ENCODE measurements at regions not wholly inside any gene's neighbourhood (a gene's known extent, or its start where the extent isn't known, plus 50 kb on each side); places are given as distances from the start of the nearest gene placed in this dataset.

- H3K27ac ChIP-seq (ENCODE audit: low read length), result no peak overlapping the region
- no peak for ATAC-seq
- no TSS peak for BruUV-seq (replicated peaks)
- in situ Hi-C loops (cut with HindIII; ENCODE audit: low pct_unique_long_range_greater_than_20kb, low sequenced_read_pairs) (no loop called here), intact Hi-C loops (cut with micrococcal nuclease; ENCODE audit: unreplicated experiment) (loop anchor here (5.0 kb wide), 1 partner anchor 42 kb away; no protein-coding TSS in a partner anchor)
- no peak overlapping the region for H3K4me3 ChIP-seq (ENCODE audit: low read depth in 2 of 2, low read length in 2 of 2)
- no peaks in the 10 kb centered on the region for H3K36me3 ChIP-seq (ENCODE audit: control insufficient read depth, insufficient read depth, low read length)
- no peaks in the 10 kb centered on the region for H3K9me3 ChIP-seq (ENCODE audit: control insufficient read depth, insufficient read depth, low read depth, low read length)
- H3K4me1 ChIP-seq (ENCODE audit: control insufficient read depth, insufficient read depth, low read length), result no peaks in the 10 kb centered on the region
- TF ChIP-seq CTCF (IDR thresholded peaks at IDR 0.05) (no peak), REST (IDR thresholded peaks at IDR 0.05; ENCODE audit: insufficient read depth in 1 of 2, low read depth in 2 of 2, low read length in 1 of 2) (no peak), TCF7L2 (IDR thresholded peaks at IDR 0.05; ENCODE audit: low read depth, low read length) (no peak), SIN3A (IDR thresholded peaks at IDR 0.05; ENCODE audit: borderline replicate concordance, insufficient read depth, low read depth, low read length) (no peak)
- ChIA-PET CTCF (no interaction called here), POLR2A (no interaction called here)
- no peak for DNase-seq (ENCODE audit: low read depth, low spot score)
- H3K27me3 ChIP-seq (ENCODE audit: control insufficient read depth, insufficient read depth, low read length), result no peaks in the 10 kb centered on the region
These were observed 436.6 kb downstream of the LRATD1 start for GRCh38 chr2:15069149-15069548.

- CTCF ChIA-PET, result no interaction called here
- no peak overlapping the region for H3K27ac ChIP-seq (ENCODE audit: low read length)
- no peak for DNase-seq (ENCODE audit: low read depth, low spot score)
- H3K36me3 ChIP-seq (ENCODE audit: control insufficient read depth, insufficient read depth, low read length), result no peaks in the 10 kb centered on the region
- H3K9me3 ChIP-seq (ENCODE audit: control insufficient read depth, insufficient read depth, low read depth, low read length), result no peaks in the 10 kb centered on the region
- no peak for ATAC-seq
- H3K27me3 ChIP-seq (ENCODE audit: control insufficient read depth, insufficient read depth, low read length), result peaks cover 2% of the 10 kb centered on the region; the same call in 1 of the 2 replicates
- POLR2A ChIA-PET, result no interaction called here
- intact Hi-C loops (cut with micrococcal nuclease; ENCODE audit: unreplicated experiment), result no loop called here
- TF ChIP-seq TCF7L2 (IDR thresholded peaks at IDR 0.05; ENCODE audit: low read depth, low read length) (no peak), REST (IDR thresholded peaks at IDR 0.05; ENCODE audit: insufficient read depth in 1 of 2, low read depth in 2 of 2, low read length in 1 of 2) (no peak), POLR2AphosphoS5 (IDR thresholded peaks at IDR 0.05; ENCODE audit: low read depth, low read length) (no peak), SIN3A (IDR thresholded peaks at IDR 0.05; ENCODE audit: borderline replicate concordance, insufficient read depth, low read depth, low read length) (no peak), CTCF (IDR thresholded peaks at IDR 0.05) (no peak)
- H3K4me3 ChIP-seq (ENCODE audit: low read depth in 2 of 2, low read length in 2 of 2), result no peak overlapping the region
- no peaks in the 10 kb centered on the region for H3K4me1 ChIP-seq (ENCODE audit: control insufficient read depth, insufficient read depth, low read length)
- BruUV-seq (replicated peaks), result no TSS peak
- in situ Hi-C loops (cut with HindIII; ENCODE audit: low pct_unique_long_range_greater_than_20kb, low sequenced_read_pairs), result no loop called here
These were observed 440.3 kb downstream of the LRATD1 start for GRCh38 chr2:15072836-15073235.

Measured in Panc1 (cell line).